ENCODE measurements at regions not wholly inside any gene's neighbourhood (a gene's known extent, or its start where the extent isn't known, plus 50 kb on each side); places are given as distances from the start of the nearest gene placed in this dataset.

DNA sequence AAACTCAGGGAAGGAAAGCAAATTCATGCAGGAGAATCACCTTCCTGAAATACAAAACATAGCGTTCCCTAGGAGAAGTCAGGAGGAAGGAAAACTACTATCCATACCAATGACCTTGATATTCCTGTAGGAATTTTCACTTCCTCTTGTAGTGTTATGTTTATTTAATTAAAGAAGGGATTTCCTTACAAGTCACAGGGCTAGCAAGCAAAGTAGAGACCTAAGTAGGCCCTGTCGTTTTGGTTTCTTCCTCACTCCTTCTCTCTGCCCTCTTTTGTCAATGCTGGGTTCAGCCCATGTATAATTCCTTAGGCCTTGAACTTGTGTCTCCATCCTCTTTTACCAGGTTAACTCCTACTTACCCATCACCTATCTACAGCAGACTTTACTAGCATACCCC is 435.2 kb upstream of the LRATD1 start:
- Mint-ChIP-seq H3K27ac (no peak overlapping the region), H3K27me3 (no peaks in the 10 kb centered on the region), H3K9me3 (ENCODE audit: low read depth) (peaks cover 7% of the 10 kb centered on the region), H3K36me3 (no peaks in the 10 kb centered on the region), H3K4me3 (no peak overlapping the region), H3K4me1 (ENCODE audit: low read depth) (no peaks in the 10 kb centered on the region)

GRCh38 chr2:14199040-14199439 is 433.5 kb upstream of the LRATD1 start:
- H3K36me3 Mint-ChIP-seq = no peaks in the 10 kb centered on the region
- H3K4me3 Mint-ChIP-seq = no peak overlapping the region
- H3K4me1 Mint-ChIP-seq (ENCODE audit: low read depth) = no peaks in the 10 kb centered on the region
- no peaks in the 10 kb centered on the region for H3K27me3 Mint-ChIP-seq
- H3K27ac Mint-ChIP-seq = no peak overlapping the region
- peaks cover 7% of the 10 kb centered on the region for H3K9me3 Mint-ChIP-seq (ENCODE audit: low read depth)

GRCh38 chr2:14219306-14219705 is 413.2 kb upstream of the LRATD1 start:
- no peaks in the 10 kb centered on the region for H3K4me1 Mint-ChIP-seq (ENCODE audit: low read depth)
- H3K36me3 Mint-ChIP-seq = no peaks in the 10 kb centered on the region
- no peaks in the 10 kb centered on the region for H3K27me3 Mint-ChIP-seq
- H3K9me3 Mint-ChIP-seq (ENCODE audit: low read depth) = peaks cover 6% of the 10 kb centered on the region
- H3K4me3 Mint-ChIP-seq = no peak overlapping the region
- H3K27ac Mint-ChIP-seq = no peak overlapping the region

DNA sequence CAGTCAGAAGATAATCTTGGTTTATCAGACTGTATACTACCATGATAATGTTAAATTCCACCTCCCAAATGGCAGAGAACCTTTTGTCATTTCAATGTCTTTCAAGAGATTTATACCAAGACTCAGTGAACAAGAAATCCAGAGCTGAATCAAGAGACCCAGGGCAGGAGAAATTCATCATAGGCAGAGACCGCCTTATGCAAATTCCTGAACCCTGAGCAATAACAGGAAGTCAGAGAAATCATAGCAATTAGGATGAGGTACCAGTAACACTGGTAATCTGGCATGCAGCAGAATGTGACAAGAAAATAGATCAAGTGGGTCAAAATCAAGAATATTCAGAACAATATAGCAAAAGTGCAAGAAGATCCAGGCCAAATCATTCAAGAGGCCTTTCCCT is 412.4 kb upstream of the LRATD1 start:
- Mint-ChIP-seq H3K4me1 (ENCODE audit: low read depth) (no peaks in the 10 kb centered on the region), H3K36me3 (no peaks in the 10 kb centered on the region), H3K27me3 (no peaks in the 10 kb centered on the region), H3K4me3 (no peak overlapping the region), H3K9me3 (ENCODE audit: low read depth) (peaks cover 6% of the 10 kb centered on the region), H3K27ac (no peak overlapping the region)

DNA sequence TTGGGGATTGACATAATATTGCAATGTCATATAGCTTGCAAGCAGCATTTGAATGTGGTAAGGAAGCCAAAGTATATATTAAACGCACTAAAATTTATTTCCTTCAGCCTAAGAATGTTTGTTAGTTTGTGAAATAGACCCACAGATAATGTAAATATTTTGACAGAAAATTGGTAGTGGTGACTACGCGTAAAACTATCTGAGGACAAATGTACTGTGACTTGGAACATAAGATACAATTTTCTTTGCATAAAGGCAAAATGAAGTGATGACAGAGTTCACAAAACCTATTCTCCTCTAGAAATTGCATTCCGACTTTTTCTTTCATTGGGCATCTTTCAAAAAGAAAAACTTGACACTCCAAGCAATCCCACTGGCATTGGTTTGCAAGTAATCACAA is 411.1 kb upstream of the LRATD1 start:
- Mint-ChIP-seq H3K4me3 (no peak overlapping the region), H3K27ac (no peak overlapping the region), H3K36me3 (no peaks in the 10 kb centered on the region), H3K9me3 (ENCODE audit: low read depth) (peaks cover 6% of the 10 kb centered on the region), H3K4me1 (ENCODE audit: low read depth) (no peaks in the 10 kb centered on the region), H3K27me3 (no peaks in the 10 kb centered on the region)

DNA sequence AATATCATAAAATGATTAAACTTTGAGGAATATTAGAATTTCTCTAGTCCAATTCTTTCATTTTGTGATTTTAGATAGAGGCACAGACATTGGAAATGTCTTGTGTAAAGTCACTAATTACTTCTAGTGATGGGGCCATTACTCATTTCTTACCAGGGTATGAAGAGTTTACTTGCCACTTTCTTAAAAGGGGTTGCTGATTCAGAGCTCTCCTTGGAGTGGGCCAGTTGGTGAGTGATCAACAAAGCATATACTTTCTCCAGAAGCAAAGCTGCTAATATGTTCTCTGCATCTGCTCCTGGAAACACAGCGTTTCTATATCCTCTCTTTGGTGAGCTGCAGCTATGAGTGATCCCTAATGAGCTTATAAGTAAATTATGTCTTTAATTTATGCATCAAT is 408.9 kb upstream of the LRATD1 start:
- Mint-ChIP-seq H3K27me3 (no peaks in the 10 kb centered on the region), H3K4me3 (no peak overlapping the region)

GRCh38 chr2:14231391-14231898 is 401.1 kb upstream of the LRATD1 start:
- H3K27ac Mint-ChIP-seq = no peak overlapping the region
- H3K4me3 Mint-ChIP-seq = no peak overlapping the region
- H3K9me3 Mint-ChIP-seq (ENCODE audit: low read depth) = no peaks in the 10 kb centered on the region
- no peaks in the 10 kb centered on the region for H3K36me3 Mint-ChIP-seq
- no peaks in the 10 kb centered on the region for H3K4me1 Mint-ChIP-seq (ENCODE audit: low read depth)
- H3K27me3 Mint-ChIP-seq = no peaks in the 10 kb centered on the region

More for the DNA sequence above, 408.9 kb upstream of the LRATD1 start:
- no peak overlapping the region for H3K27ac Mint-ChIP-seq
- no peaks in the 10 kb centered on the region for H3K4me1 Mint-ChIP-seq (ENCODE audit: low read depth)
- H3K36me3 Mint-ChIP-seq = no peaks in the 10 kb centered on the region
- no peaks in the 10 kb centered on the region for H3K9me3 Mint-ChIP-seq (ENCODE audit: low read depth)

DNA sequence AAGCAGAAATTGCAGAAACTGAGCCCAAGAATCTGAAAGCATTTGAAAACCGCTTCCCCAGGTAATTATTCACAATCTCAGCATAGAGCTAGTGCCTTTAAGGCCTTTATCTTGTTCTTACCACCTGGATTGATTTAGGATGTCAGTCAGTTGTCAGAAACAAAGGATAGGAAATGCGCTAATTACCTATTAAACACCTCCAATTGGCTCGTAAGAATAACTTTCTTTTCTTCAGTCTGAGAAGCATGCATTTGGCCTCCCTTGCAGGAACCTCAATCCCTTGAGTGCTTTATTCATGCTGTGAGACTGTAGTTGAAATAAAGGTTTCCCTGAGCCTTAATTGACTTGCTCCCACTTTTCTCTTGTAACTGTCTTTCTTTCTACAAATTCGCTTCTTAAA is 400.3 kb upstream of the LRATD1 start:
- no peaks in the 10 kb centered on the region for H3K9me3 Mint-ChIP-seq (ENCODE audit: low read depth)
- no peaks in the 10 kb centered on the region for H3K36me3 Mint-ChIP-seq
- no peak overlapping the region for H3K27ac Mint-ChIP-seq
- no peaks in the 10 kb centered on the region for H3K4me1 Mint-ChIP-seq (ENCODE audit: low read depth)
- no peaks in the 10 kb centered on the region for H3K27me3 Mint-ChIP-seq
- no peak overlapping the region for H3K4me3 Mint-ChIP-seq

DNA sequence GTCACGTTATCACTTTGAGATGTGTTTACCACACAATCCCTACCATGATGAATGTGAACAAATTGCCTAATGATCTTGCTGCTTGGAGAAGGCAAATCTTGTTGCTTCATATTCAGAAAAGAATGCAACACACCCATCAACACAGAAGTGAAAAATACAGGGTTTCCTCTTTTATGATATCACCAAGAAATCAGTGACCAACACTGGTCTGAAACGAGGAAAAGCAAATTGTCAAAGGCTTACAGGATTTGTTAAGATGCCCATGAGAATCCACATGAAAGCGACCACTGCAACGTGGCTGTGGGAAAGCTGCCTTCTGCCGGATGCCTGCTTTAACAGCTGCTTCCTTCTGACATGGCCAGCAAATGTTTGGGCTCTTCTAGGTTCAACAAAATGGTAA is 397.6 kb upstream of the LRATD1 start:
- Mint-ChIP-seq H3K36me3 (no peaks in the 10 kb centered on the region), H3K27ac (no peak overlapping the region), H3K4me3 (no peak overlapping the region), H3K9me3 (ENCODE audit: low read depth) (no peaks in the 10 kb centered on the region), H3K27me3 (no peaks in the 10 kb centered on the region), H3K4me1 (ENCODE audit: low read depth) (no peaks in the 10 kb centered on the region)

DNA sequence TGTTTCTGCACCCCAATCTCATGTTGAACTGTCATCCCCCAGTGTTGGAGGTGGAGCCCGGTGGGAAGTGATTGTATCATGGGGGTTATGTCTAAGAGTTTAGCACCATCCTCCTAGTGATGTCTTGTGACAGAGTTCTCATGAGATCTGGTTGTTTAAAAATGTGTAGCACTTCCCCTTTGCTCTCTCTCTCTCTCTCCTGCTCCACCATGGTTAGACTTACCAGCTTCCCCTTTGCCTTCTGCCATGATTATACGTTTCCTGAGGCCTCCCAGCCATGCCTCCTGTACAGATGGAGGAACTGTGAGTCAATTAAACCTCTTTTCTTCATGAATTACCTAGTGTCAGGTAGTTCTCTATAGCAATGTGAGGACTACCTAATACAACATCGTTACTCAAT is 396.9 kb upstream of the LRATD1 start:
- Mint-ChIP-seq H3K4me1 (ENCODE audit: low read depth) (no peaks in the 10 kb centered on the region), H3K9me3 (ENCODE audit: low read depth) (no peaks in the 10 kb centered on the region), H3K36me3 (no peaks in the 10 kb centered on the region), H3K27me3 (no peaks in the 10 kb centered on the region), H3K27ac (no peak overlapping the region), H3K4me3 (no peak overlapping the region)

DNA sequence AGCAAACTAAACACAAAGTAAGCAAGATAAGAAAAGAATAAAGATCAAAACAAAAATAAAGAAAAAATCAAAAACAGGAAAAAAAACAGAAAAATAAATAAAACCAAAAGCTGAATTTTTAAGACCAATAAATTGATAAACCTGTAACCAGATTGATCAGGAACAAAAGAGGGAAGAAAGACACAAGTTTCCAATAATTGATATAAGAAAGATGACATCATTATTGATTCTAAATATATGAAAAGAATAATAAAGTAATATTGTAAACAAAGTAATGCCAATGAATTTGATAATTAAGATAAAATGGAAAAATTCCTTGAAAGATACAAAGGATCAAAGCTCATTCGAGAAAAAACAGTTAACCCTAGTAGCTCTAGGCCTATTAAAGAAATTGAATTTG is 394.6 kb upstream of the LRATD1 start:
- no peak overlapping the region for H3K27ac Mint-ChIP-seq
- H3K4me1 Mint-ChIP-seq (ENCODE audit: low read depth) = no peaks in the 10 kb centered on the region
- H3K36me3 Mint-ChIP-seq = no peaks in the 10 kb centered on the region
- H3K27me3 Mint-ChIP-seq = no peaks in the 10 kb centered on the region
- no peaks in the 10 kb centered on the region for H3K9me3 Mint-ChIP-seq (ENCODE audit: low read depth)
- no peak overlapping the region for H3K4me3 Mint-ChIP-seq

DNA sequence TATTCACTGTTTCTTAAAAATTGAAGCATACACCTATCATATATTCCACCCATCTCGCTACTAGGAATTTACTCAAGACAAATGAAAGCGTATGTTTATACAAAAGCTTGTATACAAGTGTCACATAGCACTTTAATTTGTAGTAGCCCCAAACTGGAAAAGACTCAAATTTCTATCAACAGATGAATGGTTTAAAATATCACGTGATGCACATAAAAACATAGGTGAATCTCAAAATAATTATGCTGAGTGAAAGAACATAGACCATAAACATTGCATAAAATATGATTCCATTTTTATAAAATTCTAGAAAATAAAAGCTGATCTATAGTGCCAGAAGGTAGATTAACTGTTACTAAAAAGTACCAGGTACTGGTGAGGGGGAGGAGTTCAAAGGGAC is 392.9 kb upstream of the LRATD1 start:
- Mint-ChIP-seq H3K36me3 (no peaks in the 10 kb centered on the region), H3K27me3 (no peaks in the 10 kb centered on the region), H3K4me3 (no peak overlapping the region), H3K27ac (no peak overlapping the region), H3K4me1 (ENCODE audit: low read depth) (no peaks in the 10 kb centered on the region), H3K9me3 (ENCODE audit: low read depth) (no peaks in the 10 kb centered on the region)

- Mint-ChIP-seq H3K4me3 (no peak overlapping the region), H3K4me1 (ENCODE audit: low read depth) (no peaks in the 10 kb centered on the region), H3K36me3 (no peaks in the 10 kb centered on the region), H3K9me3 (ENCODE audit: low read depth) (no peaks in the 10 kb centered on the region), H3K27ac (no peak overlapping the region), H3K27me3 (no peaks in the 10 kb centered on the region)
Measured at GRCh38 chr2:14240868-14241267, 391.6 kb upstream of the LRATD1 start.

DNA sequence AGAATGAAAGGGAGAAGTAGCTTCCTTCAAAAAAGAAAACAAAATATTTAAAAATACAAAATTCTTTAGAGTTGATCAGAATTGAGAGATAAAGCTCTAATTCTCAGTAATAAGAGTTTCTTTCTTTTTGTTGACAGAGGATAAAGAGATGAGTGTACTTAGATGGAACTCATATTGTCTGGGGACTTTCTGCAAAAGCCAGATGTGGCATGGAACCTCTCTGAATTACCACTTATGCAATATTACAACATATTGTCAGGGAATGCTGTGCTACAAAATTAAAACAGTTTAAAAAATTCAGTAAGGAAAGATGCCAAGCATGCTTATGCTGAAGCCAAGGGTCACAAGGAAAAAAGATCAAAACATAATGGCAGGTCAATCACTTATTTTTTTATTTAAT is 386.6 kb upstream of the LRATD1 start:
- peaks cover 4% of the 10 kb centered on the region for H3K9me3 Mint-ChIP-seq (ENCODE audit: low read depth)
- no peaks in the 10 kb centered on the region for H3K4me1 Mint-ChIP-seq (ENCODE audit: low read depth)
- no peak overlapping the region for H3K27ac Mint-ChIP-seq
- H3K36me3 Mint-ChIP-seq = no peaks in the 10 kb centered on the region
- no peaks in the 10 kb centered on the region for H3K27me3 Mint-ChIP-seq
- H3K4me3 Mint-ChIP-seq = no peak overlapping the region

DNA sequence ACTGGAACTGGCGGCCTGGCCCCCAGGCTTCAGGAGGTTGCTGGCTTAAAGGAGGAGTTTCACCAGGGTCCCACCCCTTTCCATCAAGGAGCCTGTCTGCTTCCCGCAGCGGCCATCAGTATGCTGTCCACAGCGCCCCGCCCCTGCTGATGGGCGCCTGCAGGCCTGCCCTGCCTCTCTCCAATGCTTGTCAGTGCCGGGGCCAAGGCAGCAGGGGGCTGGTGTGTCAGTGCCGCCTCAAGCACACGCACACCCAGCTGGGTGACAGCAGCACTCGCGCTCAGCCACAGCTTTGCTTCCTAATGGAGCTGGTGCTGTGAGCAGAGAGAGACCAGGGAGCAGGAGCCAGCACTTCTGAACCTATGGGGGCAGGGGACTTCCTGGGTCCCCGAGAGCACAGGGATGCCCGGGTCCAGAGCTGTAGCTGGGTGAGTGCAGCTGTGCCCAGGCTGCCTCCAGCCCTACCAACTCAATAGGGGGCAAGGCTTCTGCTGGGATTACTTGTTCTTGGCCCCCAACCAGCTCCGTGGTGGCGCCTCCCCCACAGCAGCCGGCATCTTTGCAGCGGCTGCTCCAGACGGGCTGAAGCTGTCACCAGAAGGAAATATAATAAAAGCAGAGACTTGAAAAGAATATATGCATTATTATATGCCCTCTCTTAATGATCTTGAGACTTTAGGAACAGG is 377.2 kb upstream of the LRATD1 start:
- Mint-ChIP-seq H3K9me3 (ENCODE audit: low read depth) (peaks cover 10% of the 10 kb centered on the region), H3K27me3 (no peaks in the 10 kb centered on the region), H3K4me3 (no peak overlapping the region), H3K27ac (no peak overlapping the region), H3K4me1 (ENCODE audit: low read depth) (no peaks in the 10 kb centered on the region), H3K36me3 (no peaks in the 10 kb centered on the region)

GRCh38 chr2:14256890-14257289 is 375.6 kb upstream of the LRATD1 start:
- no peaks in the 10 kb centered on the region for H3K36me3 Mint-ChIP-seq
- H3K4me3 Mint-ChIP-seq = no peak overlapping the region
- H3K27ac Mint-ChIP-seq = no peak overlapping the region
- H3K27me3 Mint-ChIP-seq = no peaks in the 10 kb centered on the region
- H3K4me1 Mint-ChIP-seq (ENCODE audit: low read depth) = no peaks in the 10 kb centered on the region
- peaks cover 5% of the 10 kb centered on the region for H3K9me3 Mint-ChIP-seq (ENCODE audit: low read depth)

Data from activated naive CD8-positive, alpha-beta T cell (primary cell).